GM21447 (cell line): ENCODE measurements at regions not wholly inside any gene's neighbourhood (a gene's known extent, or its start where the extent isn't known, plus 50 kb on each side); places are given as distances from the start of the nearest gene placed in this dataset.

Experiments used
- ATAC-seq: cut with Tn5 transposase; IDR thresholded peaks from one replicate; pipeline ENCODE4 v1.9.1; 2021; ENCODE audit not compliant: unreplicated experiment

- no peak for ATAC-seq
Measured at GRCh38 chrX:139126493-139126892, 404.0 kb upstream of the F9 start.

- ATAC-seq, result no peak
Measured at GRCh38 chrX:139125916-139126315, 404.6 kb upstream of the F9 start.

GRCh38 chrX:139121616-139122286 lies 408.8 kb upstream of the F9 start:
- ATAC-seq, result no peak

GRCh38 chrX:139120760-139121159 lies 409.2 kb upstream of the FGF13 start:
- no peak for ATAC-seq

GRCh38 chrX:139113708-139114107 lies 402.2 kb upstream of the FGF13 start:
- no peak for ATAC-seq

GRCh38 chrX:139112432-139112831 lies 400.9 kb upstream of the FGF13 start:
- no peak for ATAC-seq

GRCh38 chrX:139106069-139106468 lies 394.6 kb upstream of the FGF13 start:
- no peak for ATAC-seq

GRCh38 chrX:139094671-139095592 lies 383.4 kb upstream of the FGF13 start:
- no peak for ATAC-seq

GRCh38 chrX:139093201-139093600 lies 381.7 kb upstream of the FGF13 start:
- no peak for ATAC-seq

- ATAC-seq, result no peak
Measured at GRCh38 chrX:139091878-139092277, 380.4 kb upstream of the FGF13 start.

- no peak for ATAC-seq
Measured at GRCh38 chrX:139091066-139091465, 379.5 kb upstream of the FGF13 start.

GRCh38 chrX:139086246-139086645 lies 374.7 kb upstream of the FGF13 start:
- no peak for ATAC-seq

GRCh38 chrX:139085404-139085803 lies 373.9 kb upstream of the FGF13 start:
- no peak for ATAC-seq

- ATAC-seq, result no peak
Measured at GRCh38 chrX:139083191-139083590, 371.7 kb upstream of the FGF13 start.

- ATAC-seq, result no peak
Measured at GRCh38 chrX:139081965-139082364, 370.4 kb upstream of the FGF13 start.

GRCh38 chrX:139079789-139080188 lies 368.3 kb upstream of the FGF13 start:
- ATAC-seq, result no peak

- no peak for ATAC-seq
Measured at GRCh38 chrX:139078761-139079280, 367.3 kb upstream of the FGF13 start.

GRCh38 chrX:139078342-139078741 lies 366.8 kb upstream of the FGF13 start:
- ATAC-seq, result no peak

- no peak for ATAC-seq
Measured at GRCh38 chrX:139077281-139078250, 366.0 kb upstream of the FGF13 start.

GRCh38 chrX:139063364-139063763 lies 351.8 kb upstream of the FGF13 start:
- no peak for ATAC-seq
